ENCODE measurements at regions not wholly inside any gene's neighbourhood (a gene's known extent, or its start where the extent isn't known, plus 50 kb on each side); places are given as distances from the start of the nearest gene placed in this dataset.

DNA sequence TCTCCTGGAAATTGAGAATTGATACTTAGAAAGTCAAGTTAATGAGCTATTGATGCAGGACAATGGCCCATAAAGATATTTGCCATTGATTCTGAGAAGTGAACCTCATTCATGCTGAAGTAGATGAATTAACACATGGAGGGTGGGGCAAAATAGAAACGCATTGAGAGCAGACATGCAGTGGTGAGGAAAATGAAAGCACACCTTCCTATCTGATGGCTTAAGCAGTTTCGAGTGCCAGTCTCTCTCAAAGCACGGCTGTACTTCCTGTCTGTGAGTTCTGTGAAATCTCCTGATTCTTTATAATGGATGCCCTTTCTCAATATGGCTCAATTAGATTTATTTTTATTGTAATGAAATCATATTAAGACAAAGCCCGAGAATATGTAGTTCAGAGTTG, 247.0 kb downstream of the TMX3 start:
- H4K20me1 ChIP-seq (ENCODE audit: control insufficient read depth, extremely low read depth, insufficient read depth, low read length), result no peaks in the 10 kb centered on the region
- H3K4me2 ChIP-seq (ENCODE audit: extremely low read depth, insufficient read depth, low read length), result no peak overlapping the region
- H2AFZ ChIP-seq (ENCODE audit: low read length), result no peak overlapping the region
- no peak overlapping the region for H3K9ac ChIP-seq (ENCODE audit: insufficient read depth, low read length)
- H3K27ac ChIP-seq (ENCODE audit: insufficient read depth, low read length), result no peak overlapping the region
- DNase-seq (ENCODE audit: low read depth in 2 of 2), result no peak
- no peaks in the 10 kb centered on the region for H3K9me3 ChIP-seq (ENCODE audit: control insufficient read depth, insufficient read depth, low read depth, low read length)
- no peaks in the 10 kb centered on the region for H3K79me2 ChIP-seq (ENCODE audit: control insufficient read depth, insufficient read depth, low read length)
- H3K36me3 ChIP-seq (ENCODE audit: control insufficient read depth, insufficient read depth, low read length), result no peaks in the 10 kb centered on the region
- H3K4me1 ChIP-seq (ENCODE audit: control insufficient read depth, extremely low read depth, insufficient read depth, low read length), result no peaks in the 10 kb centered on the region
- H3K4me3 ChIP-seq (replicated peaks in 1 of 4; ENCODE audit: control extremely low read depth in 1 of 4, insufficient read depth in 1 of 4, low read depth in 3 of 4, low read length in 4 of 4), result no peak overlapping the region
- no peaks in the 10 kb centered on the region for H3K27me3 ChIP-seq (ENCODE audit: control insufficient read depth, insufficient read depth, low read length)
- TF ChIP-seq, protein P1, sequence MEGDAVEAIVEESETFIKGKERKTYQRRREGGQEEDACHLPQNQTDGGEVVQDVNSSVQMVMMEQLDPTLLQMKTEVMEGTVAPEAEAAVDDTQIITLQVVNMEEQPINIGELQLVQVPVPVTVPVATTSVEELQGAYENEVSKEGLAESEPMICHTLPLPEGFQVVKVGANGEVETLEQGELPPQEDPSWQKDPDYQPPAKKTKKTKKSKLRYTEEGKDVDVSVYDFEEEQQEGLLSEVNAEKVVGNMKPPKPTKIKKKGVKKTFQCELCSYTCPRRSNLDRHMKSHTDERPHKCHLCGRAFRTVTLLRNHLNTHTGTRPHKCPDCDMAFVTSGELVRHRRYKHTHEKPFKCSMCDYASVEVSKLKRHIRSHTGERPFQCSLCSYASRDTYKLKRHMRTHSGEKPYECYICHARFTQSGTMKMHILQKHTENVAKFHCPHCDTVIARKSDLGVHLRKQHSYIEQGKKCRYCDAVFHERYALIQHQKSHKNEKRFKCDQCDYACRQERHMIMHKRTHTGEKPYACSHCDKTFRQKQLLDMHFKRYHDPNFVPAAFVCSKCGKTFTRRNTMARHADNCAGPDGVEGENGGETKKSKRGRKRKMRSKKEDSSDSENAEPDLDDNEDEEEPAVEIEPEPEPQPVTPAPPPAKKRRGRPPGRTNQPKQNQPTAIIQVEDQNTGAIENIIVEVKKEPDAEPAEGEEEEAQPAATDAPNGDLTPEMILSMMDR (conservative IDR thresholded peaks at IDR 0.05 in 1 of 2, IDR thresholded peaks at IDR 0.05 in 1 of 2; ENCODE audit: low read depth in 1 of 2, low read length in 2 of 2), result no peak
- no peak for TF ChIP-seq EZH2 (IDR thresholded peaks at IDR 0.05; ENCODE audit: low read length, missing control alignments)

DNA sequence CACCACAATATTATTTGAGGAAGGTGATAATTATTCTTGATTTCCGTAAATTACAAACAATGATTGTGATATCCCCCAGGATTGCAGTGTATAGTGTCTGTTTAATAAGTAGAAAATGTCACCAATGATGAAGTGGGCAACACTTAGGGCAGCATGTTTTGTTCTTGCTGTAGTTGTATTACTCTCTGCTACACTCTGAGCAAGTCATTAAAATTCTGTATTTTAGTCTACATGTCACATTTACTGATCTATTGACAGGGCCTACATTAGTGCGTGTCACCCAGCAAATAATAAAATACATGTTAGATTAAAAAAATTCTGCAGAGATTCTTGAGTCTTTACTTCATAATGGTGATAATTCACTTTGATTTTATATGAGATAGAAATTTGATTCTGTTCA, 247.6 kb downstream of the TMX3 start:
- no peak overlapping the region for H3K4me2 ChIP-seq (ENCODE audit: extremely low read depth, insufficient read depth, low read length)
- no peaks in the 10 kb centered on the region for H4K20me1 ChIP-seq (ENCODE audit: control insufficient read depth, extremely low read depth, insufficient read depth, low read length)
- H3K4me1 ChIP-seq (ENCODE audit: control insufficient read depth, extremely low read depth, insufficient read depth, low read length), result no peaks in the 10 kb centered on the region
- no peak overlapping the region for H3K9ac ChIP-seq (ENCODE audit: insufficient read depth, low read length)
- no peaks in the 10 kb centered on the region for H3K9me3 ChIP-seq (ENCODE audit: control insufficient read depth, insufficient read depth, low read depth, low read length)
- no peak for DNase-seq (ENCODE audit: low read depth in 2 of 2)
- no peaks in the 10 kb centered on the region for H3K36me3 ChIP-seq (ENCODE audit: control insufficient read depth, insufficient read depth, low read length)
- no peak for TF ChIP-seq EZH2 (IDR thresholded peaks at IDR 0.05; ENCODE audit: low read length, missing control alignments)
- TF ChIP-seq, protein P1 (conservative IDR thresholded peaks at IDR 0.05 in 1 of 2, IDR thresholded peaks at IDR 0.05 in 1 of 2; ENCODE audit: low read depth in 1 of 2, low read length in 2 of 2), result no peak
- H2AFZ ChIP-seq (ENCODE audit: low read length), result no peak overlapping the region
- no peaks in the 10 kb centered on the region for H3K27me3 ChIP-seq (ENCODE audit: control insufficient read depth, insufficient read depth, low read length)
- no peaks in the 10 kb centered on the region for H3K79me2 ChIP-seq (ENCODE audit: control insufficient read depth, insufficient read depth, low read length)
- no peak overlapping the region for H3K27ac ChIP-seq (ENCODE audit: insufficient read depth, low read length)
- no peak overlapping the region for H3K4me3 ChIP-seq (replicated peaks in 1 of 4; ENCODE audit: control extremely low read depth in 1 of 4, insufficient read depth in 1 of 4, low read depth in 3 of 4, low read length in 4 of 4)

DNA sequence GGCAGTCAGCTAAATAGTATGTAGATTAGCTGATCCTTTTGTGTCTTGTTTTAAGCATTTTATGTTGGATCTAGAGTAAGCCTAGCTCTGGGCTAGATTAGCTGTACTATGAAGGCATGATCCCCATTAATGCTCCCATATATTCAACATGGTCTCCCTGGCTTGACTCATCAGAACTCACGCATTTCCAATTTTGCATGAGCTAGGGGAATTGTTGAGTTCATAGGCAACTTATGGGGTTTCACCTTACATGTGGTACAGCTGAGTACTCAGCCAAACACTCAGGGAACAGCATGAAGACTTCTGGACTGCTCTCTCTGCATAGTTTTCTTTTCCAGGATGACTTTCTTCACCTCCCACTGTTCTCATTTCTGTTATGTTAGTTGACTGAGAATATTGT, 248.2 kb downstream of the TMX3 start:
- no peaks in the 10 kb centered on the region for H3K79me2 ChIP-seq (ENCODE audit: control insufficient read depth, insufficient read depth, low read length)
- no peaks in the 10 kb centered on the region for H3K27me3 ChIP-seq (ENCODE audit: control insufficient read depth, insufficient read depth, low read length)
- H3K4me2 ChIP-seq (ENCODE audit: extremely low read depth, insufficient read depth, low read length), result no peak overlapping the region
- H3K4me3 ChIP-seq (replicated peaks in 1 of 4; ENCODE audit: control extremely low read depth in 1 of 4, insufficient read depth in 1 of 4, low read depth in 3 of 4, low read length in 4 of 4), result no peak overlapping the region
- no peak overlapping the region for H3K9ac ChIP-seq (ENCODE audit: insufficient read depth, low read length)
- no peaks in the 10 kb centered on the region for H3K9me3 ChIP-seq (ENCODE audit: control insufficient read depth, insufficient read depth, low read depth, low read length)
- DNase-seq (ENCODE audit: low read depth in 2 of 2), result no peak
- no peaks in the 10 kb centered on the region for H3K4me1 ChIP-seq (ENCODE audit: control insufficient read depth, extremely low read depth, insufficient read depth, low read length)
- H3K36me3 ChIP-seq (ENCODE audit: control insufficient read depth, insufficient read depth, low read length), result no peaks in the 10 kb centered on the region
- TF ChIP-seq, protein P1 (conservative IDR thresholded peaks at IDR 0.05 in 1 of 2, IDR thresholded peaks at IDR 0.05 in 1 of 2; ENCODE audit: low read depth in 1 of 2, low read length in 2 of 2), result no peak
- no peak for TF ChIP-seq EZH2 (IDR thresholded peaks at IDR 0.05; ENCODE audit: low read length, missing control alignments)
- H3K27ac ChIP-seq (ENCODE audit: insufficient read depth, low read length), result no peak overlapping the region
- H4K20me1 ChIP-seq (ENCODE audit: control insufficient read depth, extremely low read depth, insufficient read depth, low read length), result no peaks in the 10 kb centered on the region
- H2AFZ ChIP-seq (ENCODE audit: low read length), result no peak overlapping the region
